GM13976 (cell line): ENCODE measurements at regions not wholly inside any gene's neighbourhood (a gene's known extent, or its start where the extent isn't known, plus 50 kb on each side); places are given as distances from the start of the nearest gene placed in this dataset.

Source experiments
- DNase-seq: peaks from one replicate; pipeline ENCODE4 v3.0.0; 2012; ENCODE audit warnings: low spot score
- CTCF ChIP-seq: IDR thresholded peaks from 2 replicates; pipeline ENCODE4 v1.5.1; 2012; ENCODE audit warnings: borderline replicate concordance, mild to moderate bottlenecking; ENCODE audit not compliant: insufficient read depth; ENCODE audit errors: extremely low read depth, missing control alignments, control extremely low read depth
- in situ Hi-C: fragments of 300-500 bp; cut with MboI; formaldehyde crosslinking; loops from one replicate; pipeline ENCODE4 v1.12.0; 2022; ENCODE audit warnings: low sequenced_read_pairs, mixed read lengths, inconsistent platforms; ENCODE audit not compliant: unreplicated experiment

GRCh38 chr5:89147031-89147430, 264.0 kb upstream of the MEF2C start:
- DNase-seq: no peak
- TF ChIP-seq CTCF: no peak
- in situ Hi-C loops: no loop called here

GRCh38 chr5:89137148-89137547, 254.2 kb upstream of the MEF2C start:
- no peak for TF ChIP-seq CTCF
- in situ Hi-C loops: no loop called here
- no peak for DNase-seq

- DNase-seq: no peak
- in situ Hi-C loops: no loop called here
- no peak for TF ChIP-seq CTCF
These were observed 251.0 kb upstream of the MEF2C start for GRCh38 chr5:89133975-89134374.

GRCh38 chr5:89133129-89133528, 250.1 kb upstream of the MEF2C start:
- TF ChIP-seq CTCF: no peak
- in situ Hi-C loops: no loop called here
- no peak for DNase-seq

- in situ Hi-C loops: no loop called here
These were observed 247.9 kb upstream of the MEF2C start for GRCh38 chr5:89130851-89131250.

GRCh38 chr5:89129941-89130340, 247.0 kb upstream of the MEF2C start:
- TF ChIP-seq CTCF: no peak
- no peak for DNase-seq
- in situ Hi-C loops: no loop called here

More at GRCh38 chr5:89130851-89131250, 247.9 kb upstream of the MEF2C start:
- DNase-seq: no peak
- TF ChIP-seq CTCF: no peak
